ENCODE measurements at regions not wholly inside any gene's neighbourhood (a gene's known extent, or its start where the extent isn't known, plus 50 kb on each side); places are given as distances from the start of the nearest gene placed in this dataset.

DNA sequence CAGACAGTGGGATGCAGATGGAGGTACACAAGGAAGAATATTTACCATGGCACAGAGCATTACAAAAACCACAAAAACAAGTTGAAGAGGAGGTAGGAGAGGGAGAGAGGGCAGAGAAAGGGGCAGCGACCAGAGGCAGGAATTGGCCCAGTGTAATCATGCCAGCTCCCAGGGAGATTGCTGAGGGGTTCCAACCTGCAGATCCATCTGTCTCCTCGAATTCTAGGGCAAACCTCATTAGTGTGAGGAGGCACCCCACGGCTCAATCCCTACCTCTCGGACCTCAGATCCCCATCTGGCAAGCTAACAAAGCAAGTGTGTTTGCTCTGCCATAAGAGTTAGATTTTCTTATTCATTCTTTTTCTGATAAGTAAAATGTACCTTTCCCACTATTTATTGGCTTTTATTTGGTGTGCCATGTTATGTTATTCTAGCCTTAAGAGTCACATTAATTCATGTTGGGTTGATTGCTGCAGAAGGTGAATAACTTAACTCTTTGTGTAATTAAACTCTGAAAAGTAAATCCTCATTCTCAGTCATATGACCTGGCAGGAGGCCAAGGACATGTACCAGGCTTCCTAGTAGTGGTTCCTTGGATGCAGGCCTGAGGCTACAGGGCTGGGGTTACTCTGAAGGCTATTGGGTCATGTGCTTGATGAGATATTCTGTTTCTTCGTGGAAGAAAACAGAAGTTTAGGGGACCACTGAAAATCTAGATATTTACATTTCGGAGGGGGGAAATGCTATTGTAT, 315.2 kb upstream of the ATP10B start:
- H3K4me1 ChIP-seq (replicated peaks in 1 of 2) = no peaks in the 10 kb centered on the region
- WGBS, 10 experiments = 5 to 100% (median 58%) methylated on average over 1 to 6 of the region's 6 CpGs; no CpG with 5 or more reads in 1 of the 10 experiments
- H3K27ac ChIP-seq = no peak overlapping the region
- H3K4me3 ChIP-seq = no peak overlapping the region
- ATAC-seq (replicated peaks in 6 of 8) = peak in 1 of 8 experiments; percentile 70
- in situ Hi-C loops (cut with MboI; ENCODE audit: low pct_unique_long_range_greater_than_20kb in 2 of 9, low sequenced_read_pairs in 9 of 9, unreplicated experiment in 9 of 9) = no loop called here

GRCh38 chr5:161165998-161166660, 314.1 kb upstream of the ATP10B start:
- in situ Hi-C loops (cut with MboI; ENCODE audit: low pct_unique_long_range_greater_than_20kb in 2 of 9, low sequenced_read_pairs in 9 of 9, unreplicated experiment in 9 of 9) = no loop called here
- Histone ChIP-seq H3K27ac (no peak overlapping the region), H3K4me3 (no peak overlapping the region), H3K4me1 (replicated peaks in 1 of 2) (no peaks in the 10 kb centered on the region)
- ATAC-seq (replicated peaks in 6 of 8) = no peak
- WGBS, 10 experiments = 93 to 100% (median 98%) methylated on average over 5 to 9 of the region's 30 CpGs; no CpG with 5 or more reads in 7 of the 10 experiments

DNA sequence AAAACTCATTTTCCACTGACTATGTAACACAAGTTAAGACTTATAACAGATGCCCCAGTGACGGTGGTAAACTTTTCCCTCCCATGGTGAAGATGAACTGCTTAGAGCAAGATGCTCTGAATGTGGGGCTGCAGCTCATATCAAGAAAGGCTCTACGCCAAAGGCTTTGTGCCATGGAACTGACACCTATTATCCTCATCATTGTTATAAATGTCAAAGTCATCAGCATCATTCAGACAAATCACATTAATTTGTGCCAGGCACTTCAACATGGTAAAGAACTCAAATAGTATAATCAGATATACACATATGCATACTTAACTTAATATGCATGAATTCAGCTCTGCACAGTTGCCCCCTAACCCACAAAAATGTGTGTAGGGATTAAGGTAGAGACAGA, 305.9 kb upstream of the ATP10B start:
- WGBS, 10 experiments = 0 to 100% (median 75%) methylated on average over 1 to 2 of the region's 2 CpGs; no CpG with 5 or more reads in 1 of the 10 experiments
- H3K4me1 ChIP-seq (replicated peaks in 1 of 2) = no peaks in the 10 kb centered on the region
- no peak overlapping the region for H3K4me3 ChIP-seq
- in situ Hi-C loops (cut with MboI; ENCODE audit: low pct_unique_long_range_greater_than_20kb in 2 of 9, low sequenced_read_pairs in 9 of 9, unreplicated experiment in 9 of 9) = no loop called here
- H3K27ac ChIP-seq = no peak overlapping the region
- ATAC-seq (replicated peaks in 6 of 8) = no peak

DNA sequence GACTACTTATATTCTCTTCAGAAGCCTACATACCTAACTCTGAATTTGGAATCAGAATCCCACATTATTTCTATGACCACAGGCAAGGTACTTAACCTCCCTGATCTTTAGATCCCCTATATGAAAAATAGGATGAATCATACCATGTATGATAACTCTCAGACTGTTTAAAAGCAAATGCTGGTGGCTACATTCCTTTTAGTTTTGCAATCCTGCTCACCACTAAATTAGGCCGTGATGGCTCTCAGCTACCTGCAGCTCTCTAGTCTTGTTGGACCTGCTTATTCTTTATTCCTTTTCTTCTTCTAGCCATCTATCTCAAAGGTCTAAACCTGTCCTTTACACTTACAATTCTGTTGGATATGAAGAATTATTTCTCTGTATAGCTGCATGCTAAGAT, 303.4 kb upstream of the ATP10B start:
- WGBS, 10 experiments = 25 to 100% (median 100%) methylated on average over 1 of the region's 1 CpG; no CpG with 5 or more reads in 5 of the 10 experiments
- in situ Hi-C loops (cut with MboI; ENCODE audit: low pct_unique_long_range_greater_than_20kb in 2 of 9, low sequenced_read_pairs in 9 of 9, unreplicated experiment in 9 of 9) = no loop called here
- Histone ChIP-seq H3K4me1 (replicated peaks in 1 of 2) (no peaks in the 10 kb centered on the region), H3K27ac (no peak overlapping the region), H3K4me3 (no peak overlapping the region)
- ATAC-seq (replicated peaks in 6 of 8) = no peak

GRCh38 chr5:161152415-161152940, 300.5 kb upstream of the ATP10B start:
- Histone ChIP-seq H3K27ac (no peak overlapping the region), H3K4me3 (no peak overlapping the region), H3K4me1 (replicated peaks in 1 of 2) (no peaks in the 10 kb centered on the region)
- WGBS, 10 experiments = 0 to 100% (median 74%) methylated on average over 1 to 2 of the region's 2 CpGs; no CpG with 5 or more reads in 4 of the 10 experiments
- in situ Hi-C loops (cut with MboI; ENCODE audit: low pct_unique_long_range_greater_than_20kb in 2 of 9, low sequenced_read_pairs in 9 of 9, unreplicated experiment in 9 of 9) = no loop called here
- ATAC-seq (replicated peaks in 6 of 8) = no peak

- WGBS, 10 experiments = 10 to 100% (median 71%) methylated on average over 1 to 2 of the region's 2 CpGs
- ATAC-seq (replicated peaks in 6 of 8) = no peak
- no peak overlapping the region for H3K4me3 ChIP-seq
- no peaks in the 10 kb centered on the region for H3K4me1 ChIP-seq (replicated peaks in 1 of 2)
- in situ Hi-C loops (cut with MboI; ENCODE audit: low pct_unique_long_range_greater_than_20kb in 2 of 9, low sequenced_read_pairs in 9 of 9, unreplicated experiment in 9 of 9) = no loop called here
- H3K27ac ChIP-seq = no peak overlapping the region
Observed at GRCh38 chr5:161150441-161150988, 298.5 kb upstream of the ATP10B start.

DNA sequence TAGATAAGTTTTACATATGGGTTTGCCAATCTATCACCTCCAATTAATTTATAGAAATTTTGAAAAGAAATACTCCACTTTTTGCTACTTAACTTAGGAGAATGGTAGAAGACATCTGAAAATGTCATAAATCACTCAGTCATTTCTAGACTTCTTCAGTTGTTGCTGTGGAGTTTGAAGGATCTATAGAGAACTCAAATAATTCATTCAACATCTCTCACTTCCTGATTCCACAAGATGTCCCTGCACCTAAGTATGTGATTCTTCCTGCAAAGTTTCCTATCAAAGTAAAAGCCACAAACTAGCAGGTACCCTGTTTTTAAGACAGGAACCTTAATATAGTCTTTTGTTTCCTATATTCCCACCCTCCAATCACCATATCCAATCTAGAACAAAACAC, 297.1 kb upstream of the ATP10B start:
- Histone ChIP-seq H3K4me3 (no peak overlapping the region), H3K27ac (no peak overlapping the region), H3K4me1 (replicated peaks in 1 of 2) (no peaks in the 10 kb centered on the region)
- in situ Hi-C loops (cut with MboI; ENCODE audit: low pct_unique_long_range_greater_than_20kb in 2 of 9, low sequenced_read_pairs in 9 of 9, unreplicated experiment in 9 of 9) = no loop called here
- no peak for ATAC-seq (replicated peaks in 6 of 8)

- no peaks in the 10 kb centered on the region for H3K4me1 ChIP-seq (replicated peaks in 1 of 2)
- no peak overlapping the region for H3K27ac ChIP-seq
- WGBS, 10 experiments = 0 to 100% (median 55%) methylated on average over 1 to 2 of the region's 2 CpGs
- in situ Hi-C loops (cut with MboI; ENCODE audit: low pct_unique_long_range_greater_than_20kb in 2 of 9, low sequenced_read_pairs in 9 of 9, unreplicated experiment in 9 of 9) = no loop called here
- no peak overlapping the region for H3K4me3 ChIP-seq
- no peak for ATAC-seq (replicated peaks in 6 of 8)
Observed at GRCh38 chr5:161138751-161139455, 286.9 kb upstream of the ATP10B start.

- ATAC-seq (replicated peaks in 6 of 8) = no peak
- WGBS, 10 experiments = 5 to 100% (median 65%) methylated on average over 1 to 5 of the region's 5 CpGs; no CpG with 5 or more reads in 5 of the 10 experiments
- Histone ChIP-seq H3K4me1 (replicated peaks in 1 of 2) (no peaks in the 10 kb centered on the region), H3K4me3 (no peak overlapping the region), H3K27ac (no peak overlapping the region)
- in situ Hi-C loops (cut with MboI; ENCODE audit: low pct_unique_long_range_greater_than_20kb in 2 of 9, low sequenced_read_pairs in 9 of 9, unreplicated experiment in 9 of 9) = no loop called here
Observed at GRCh38 chr5:161134956-161135355, 282.9 kb upstream of the ATP10B start.

DNA sequence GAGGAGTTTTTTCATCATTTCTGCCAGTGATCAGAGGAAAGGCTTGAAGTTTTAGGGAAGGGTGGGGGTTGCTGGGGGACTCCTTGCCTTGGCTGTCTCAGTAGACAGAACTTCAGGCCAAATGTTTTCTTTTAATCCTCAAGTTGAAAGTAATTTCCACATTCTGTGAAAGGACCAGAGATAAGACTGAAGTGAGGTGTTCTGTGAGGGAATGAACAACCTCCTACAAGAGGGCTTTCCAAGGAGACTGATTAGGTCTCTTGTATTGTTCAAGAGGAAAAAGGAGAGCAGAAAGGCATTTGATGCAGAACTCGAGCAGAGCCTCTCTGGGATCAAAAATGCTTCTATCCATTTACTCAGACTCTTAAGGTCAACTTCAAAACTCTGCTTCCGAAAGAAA, 282.1 kb upstream of the ATP10B start:
- no peak overlapping the region for H3K27ac ChIP-seq
- no peak overlapping the region for H3K4me3 ChIP-seq
- H3K4me1 ChIP-seq (replicated peaks in 1 of 2) = no peaks in the 10 kb centered on the region
- ATAC-seq (replicated peaks in 6 of 8) = no peak
- in situ Hi-C loops (cut with MboI; ENCODE audit: low pct_unique_long_range_greater_than_20kb in 2 of 9, low sequenced_read_pairs in 9 of 9, unreplicated experiment in 9 of 9) = no loop called here
- 0 to 92% (median 50%) methylated on average over 1 to 2 of the region's 2 CpGs; no CpG with 5 or more reads in 3 of the 10 experiments for WGBS, 10 experiments

DNA sequence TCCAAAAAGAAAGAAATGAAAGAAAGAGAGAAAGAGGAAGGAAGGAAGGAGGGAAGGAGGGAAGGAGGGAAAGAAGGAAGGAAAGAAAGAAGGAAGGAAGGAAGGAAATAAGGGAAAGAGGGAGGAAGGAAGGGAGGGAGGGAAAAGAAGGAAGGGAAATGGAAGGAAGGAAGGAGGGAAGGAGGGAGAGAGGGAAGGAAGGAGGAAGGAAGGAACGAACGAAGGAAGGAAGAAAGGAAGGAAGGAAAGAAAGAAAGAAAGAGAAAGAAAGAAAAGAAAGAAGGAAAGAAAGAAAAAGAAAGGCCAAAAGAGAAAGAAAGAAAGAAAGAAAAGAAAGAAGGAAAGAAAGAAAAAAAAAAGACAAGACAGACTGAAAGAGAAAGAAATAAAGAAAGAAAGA, 263.9 kb upstream of the ATP10B start:
- WGBS, 10 experiments = 0 to 100% (median 83%) methylated on average over 1 to 2 of the region's 2 CpGs
- in situ Hi-C loops (cut with MboI; ENCODE audit: low pct_unique_long_range_greater_than_20kb in 2 of 9, low sequenced_read_pairs in 9 of 9, unreplicated experiment in 9 of 9) = no loop called here
- H3K27ac ChIP-seq = no peak overlapping the region
- H3K4me1 ChIP-seq (replicated peaks in 1 of 2) = no peaks in the 10 kb centered on the region
- ATAC-seq (replicated peaks in 6 of 8) = no peak
- H3K4me3 ChIP-seq = no peak overlapping the region

DNA sequence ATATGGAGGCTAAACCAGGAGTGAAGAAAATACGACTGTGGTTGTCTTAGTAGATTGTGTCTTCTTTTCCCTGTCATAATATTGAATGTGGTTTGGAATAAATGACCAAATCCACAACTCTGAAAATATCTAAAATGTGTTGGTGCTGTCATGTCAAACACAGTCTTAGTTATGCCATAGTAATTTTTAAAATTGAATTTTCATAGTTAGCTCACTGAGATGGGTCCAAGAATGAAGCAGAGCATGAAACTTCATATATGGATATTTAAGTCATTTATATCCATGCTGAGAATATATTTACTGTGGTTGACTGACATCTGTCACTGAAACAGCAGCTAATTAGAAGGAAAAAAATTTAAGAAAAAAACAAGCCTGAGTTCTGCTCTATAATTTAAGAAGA, 260.4 kb upstream of the ATP10B start:
- in situ Hi-C loops (cut with MboI; ENCODE audit: low pct_unique_long_range_greater_than_20kb in 2 of 9, low sequenced_read_pairs in 9 of 9, unreplicated experiment in 9 of 9) = no loop called here
- 0 to 86% (median 60%) methylated on average over 1 of the region's 1 CpG; no CpG with 5 or more reads in 1 of the 10 experiments for WGBS, 10 experiments
- no peak for ATAC-seq (replicated peaks in 6 of 8)

GRCh38 chr5:161105525-161105924, 253.5 kb upstream of the ATP10B start:
- no peak for ATAC-seq (replicated peaks in 6 of 8)
- WGBS, 10 experiments = 10 to 80% (median 60%) methylated on average over 1 to 4 of the region's 4 CpGs; no CpG with 5 or more reads in 1 of the 10 experiments
- Histone ChIP-seq H3K4me3 (no peak overlapping the region), H3K27ac (no peak overlapping the region), H3K4me1 (replicated peaks in 1 of 2) (no peaks in the 10 kb centered on the region)
- in situ Hi-C loops (cut with MboI; ENCODE audit: low pct_unique_long_range_greater_than_20kb in 2 of 9, low sequenced_read_pairs in 9 of 9, unreplicated experiment in 9 of 9) = no loop called here

More for the DNA sequence above, 260.4 kb upstream of the ATP10B start:
- H3K4me3 ChIP-seq = no peak overlapping the region
- no peaks in the 10 kb centered on the region for H3K4me1 ChIP-seq (replicated peaks in 1 of 2)
- no peak overlapping the region for H3K27ac ChIP-seq

All from motor neuron (in vitro differentiated cells).